ENCODE measurements at regions not wholly inside any gene's neighbourhood (a gene's known extent, or its start where the extent isn't known, plus 50 kb on each side); places are given as distances from the start of the nearest gene placed in this dataset.

- FAIRE-seq: no peak
These were observed 102.2 kb upstream of the NKX1-1 start for GRCh38 chr4:1508161-1509160.

GRCh38 chr4:1506956-1507721 lies 100.9 kb upstream of the NKX1-1 start:
- no peak for FAIRE-seq

DNA sequence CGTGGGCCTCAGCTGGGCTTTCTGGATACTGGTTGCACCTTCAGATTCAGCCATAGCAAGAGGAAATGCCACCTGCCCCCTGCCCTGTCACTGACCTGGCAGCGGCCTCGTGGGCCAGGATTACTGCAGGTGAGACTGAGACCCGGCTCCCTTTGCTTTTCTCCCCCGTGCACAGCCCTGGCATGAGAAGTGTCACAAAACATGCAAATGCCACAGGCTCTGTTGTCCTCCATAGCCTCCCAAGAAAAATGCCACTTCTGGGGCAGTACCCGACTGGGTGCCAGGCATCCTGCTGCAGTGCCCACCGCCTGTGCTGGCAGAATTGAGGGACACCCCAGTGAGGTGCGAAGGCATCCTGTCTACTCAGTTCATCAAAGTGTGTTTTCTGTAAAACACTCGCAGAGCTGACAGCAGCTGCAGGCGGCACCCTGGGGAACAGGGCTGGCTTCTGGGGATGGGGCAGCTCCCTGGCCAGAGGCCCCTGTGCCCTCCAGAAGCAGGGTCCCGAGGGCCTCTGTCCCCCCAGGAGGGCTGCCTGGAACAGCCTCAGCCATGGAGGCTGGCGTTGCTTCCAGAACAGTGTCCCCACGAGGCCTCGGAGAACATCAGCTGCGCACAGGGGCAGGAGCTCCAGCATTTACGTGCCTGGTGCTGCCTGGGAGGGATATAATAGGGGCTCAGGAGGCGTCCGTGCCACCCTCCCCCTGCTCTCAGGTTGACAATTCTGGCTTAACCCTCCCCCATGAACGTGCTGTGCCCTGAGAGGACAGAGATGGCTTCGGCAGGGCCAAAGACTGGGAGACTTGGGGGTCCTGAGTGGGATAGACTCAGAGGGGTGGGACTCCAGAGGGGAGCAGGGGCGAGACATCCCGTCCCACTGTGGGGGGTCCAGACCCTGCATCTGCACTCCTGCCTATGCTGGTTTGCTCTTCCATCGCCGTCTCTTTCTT lies 99.5 kb upstream of the NKX1-1 start:
- FAIRE-seq: no peak

GRCh38 chr4:1504595-1505500 lies 98.6 kb upstream of the NKX1-1 start:
- FAIRE-seq: no peak

GRCh38 chr4:1503583-1504471 lies 97.6 kb upstream of the NKX1-1 start:
- FAIRE-seq: no peak

DNA sequence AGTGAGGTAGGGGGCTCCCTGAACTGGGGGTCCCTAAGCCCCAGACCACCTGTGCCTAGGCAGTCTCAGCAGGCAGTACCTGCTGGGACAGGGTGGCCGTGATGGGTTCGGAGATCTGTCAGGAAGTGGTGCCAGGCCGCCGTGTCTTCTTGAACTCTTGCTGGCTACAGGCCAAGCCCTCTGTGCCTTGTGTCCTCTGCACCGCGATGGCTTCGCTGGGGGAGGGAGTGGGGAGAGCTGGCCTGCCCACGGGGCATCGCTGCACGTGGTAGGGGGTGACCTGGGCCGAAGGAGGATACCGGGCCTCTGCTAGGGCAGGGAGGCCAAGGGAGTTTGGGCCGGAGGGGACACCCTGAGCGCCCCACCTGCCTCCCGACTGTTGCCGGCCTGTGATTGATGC lies 96.7 kb upstream of the NKX1-1 start:
- no peak for FAIRE-seq

DNA sequence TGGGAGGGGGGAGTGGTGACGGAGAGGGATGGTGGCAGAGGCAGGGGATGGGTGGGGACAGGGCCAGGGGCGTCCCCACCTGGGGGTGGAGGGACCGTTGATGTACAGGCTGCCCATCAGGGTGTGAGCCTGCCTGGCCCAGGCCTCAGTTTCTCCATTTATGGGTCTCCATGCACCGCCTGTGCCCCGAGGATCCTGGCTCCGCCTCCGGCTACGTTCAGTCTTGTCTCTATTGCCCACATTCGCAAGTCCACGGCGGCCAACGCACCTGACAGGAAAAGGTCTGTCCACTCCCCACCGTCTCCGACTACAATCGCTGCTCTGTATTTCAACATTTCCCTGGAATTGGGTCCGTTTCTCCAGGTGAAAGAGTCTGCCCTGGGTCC lies 96.3 kb upstream of the NKX1-1 start:
- no peak for FAIRE-seq

- FAIRE-seq: no peak
These were observed 95.7 kb upstream of the NKX1-1 start for GRCh38 chr4:1501754-1502500.

DNA sequence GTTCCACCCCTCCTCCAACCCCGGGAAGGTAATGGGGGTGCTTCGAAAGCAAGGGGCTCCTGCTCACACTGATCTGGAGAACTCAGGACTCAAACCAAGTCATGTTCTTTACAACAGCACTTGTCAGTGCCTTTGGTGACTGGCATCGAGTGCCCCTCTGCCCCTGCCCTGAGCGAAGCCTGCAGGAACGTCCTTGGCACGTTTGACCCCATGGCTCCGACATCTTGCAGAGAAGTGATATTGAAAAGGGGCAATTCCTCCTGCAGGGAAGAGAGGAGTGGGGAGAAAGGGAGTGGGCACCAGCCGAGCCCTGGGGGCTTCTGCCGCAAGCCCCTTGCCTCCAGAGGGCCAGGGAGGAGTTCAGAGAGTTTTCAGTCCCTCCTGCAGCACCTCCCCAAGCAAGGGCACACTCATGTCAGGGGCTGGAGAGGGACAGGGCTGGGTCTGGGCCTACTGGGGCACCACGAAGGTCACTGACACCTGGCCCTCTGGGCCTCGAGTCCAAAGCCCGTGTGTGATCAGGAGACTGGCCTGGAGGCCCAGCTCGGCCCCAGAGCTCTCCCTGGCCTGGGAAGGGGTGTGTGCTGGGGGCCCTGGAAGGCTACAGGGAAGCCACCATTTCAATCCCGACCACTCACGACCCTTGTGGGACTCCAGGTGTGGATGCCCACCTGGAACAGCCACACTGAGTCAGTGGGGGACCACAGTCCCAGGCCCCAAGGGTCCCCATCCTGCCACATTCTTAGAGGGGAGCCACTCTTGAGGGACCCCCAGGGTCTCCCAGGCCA lies 94.9 kb upstream of the NKX1-1 start:
- FAIRE-seq: no peak

DNA sequence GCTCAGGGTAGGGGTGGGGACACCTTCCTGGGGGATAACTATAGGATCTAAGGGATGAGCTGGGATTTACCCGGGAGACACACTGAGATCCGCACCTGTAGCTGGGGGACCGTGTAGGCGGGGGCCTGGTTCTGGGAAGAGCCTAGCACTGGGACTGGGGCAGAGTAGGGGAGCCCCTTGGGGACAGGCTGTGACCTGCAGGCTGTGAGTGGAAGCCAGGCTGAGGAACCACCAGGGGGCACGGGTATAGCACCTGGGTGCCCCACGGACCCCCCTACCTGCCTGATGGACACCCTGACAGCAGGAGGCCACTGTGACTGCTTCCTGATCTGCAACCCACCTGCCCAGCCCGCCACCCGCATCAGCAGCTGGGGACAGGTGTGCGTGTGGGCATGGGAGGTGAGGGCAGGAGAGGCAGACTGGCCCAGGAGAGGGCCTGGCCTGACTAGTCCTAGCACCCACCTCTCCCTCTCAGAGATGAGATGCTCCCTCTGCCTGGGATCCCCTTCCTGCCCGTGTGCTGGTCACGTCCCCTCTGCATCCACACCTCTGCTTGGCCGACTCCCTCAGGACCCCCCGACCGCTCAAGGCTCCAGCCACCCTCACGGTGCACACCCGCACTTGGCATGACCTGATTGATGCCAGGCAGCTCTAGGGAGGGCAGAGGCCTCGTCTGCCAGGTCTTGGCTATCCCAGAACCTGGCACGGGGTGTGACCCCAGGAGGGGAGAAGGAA lies 94.2 kb upstream of the NKX1-1 start:
- FAIRE-seq: no peak

DNA sequence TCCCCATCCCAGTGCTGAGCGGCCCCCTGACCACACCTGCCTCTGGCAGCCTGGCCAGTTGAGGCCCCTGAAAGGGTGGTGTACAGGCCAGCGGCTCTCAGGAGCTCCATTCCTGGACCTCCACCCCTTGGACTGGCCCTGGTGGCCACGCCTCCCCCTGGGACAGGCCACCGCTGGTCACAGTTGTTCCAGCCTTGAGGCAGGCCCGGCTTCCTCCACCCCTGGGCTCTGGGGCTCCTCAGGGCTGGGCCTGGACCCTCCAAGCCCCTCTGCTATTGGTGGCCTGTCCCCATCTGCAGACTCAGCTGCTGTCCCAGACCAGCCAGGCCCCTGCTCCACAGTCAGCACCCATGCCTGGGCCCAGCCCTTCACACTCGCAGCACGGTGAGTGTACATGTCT lies 93.2 kb upstream of the NKX1-1 start:
- FAIRE-seq: no peak

DNA sequence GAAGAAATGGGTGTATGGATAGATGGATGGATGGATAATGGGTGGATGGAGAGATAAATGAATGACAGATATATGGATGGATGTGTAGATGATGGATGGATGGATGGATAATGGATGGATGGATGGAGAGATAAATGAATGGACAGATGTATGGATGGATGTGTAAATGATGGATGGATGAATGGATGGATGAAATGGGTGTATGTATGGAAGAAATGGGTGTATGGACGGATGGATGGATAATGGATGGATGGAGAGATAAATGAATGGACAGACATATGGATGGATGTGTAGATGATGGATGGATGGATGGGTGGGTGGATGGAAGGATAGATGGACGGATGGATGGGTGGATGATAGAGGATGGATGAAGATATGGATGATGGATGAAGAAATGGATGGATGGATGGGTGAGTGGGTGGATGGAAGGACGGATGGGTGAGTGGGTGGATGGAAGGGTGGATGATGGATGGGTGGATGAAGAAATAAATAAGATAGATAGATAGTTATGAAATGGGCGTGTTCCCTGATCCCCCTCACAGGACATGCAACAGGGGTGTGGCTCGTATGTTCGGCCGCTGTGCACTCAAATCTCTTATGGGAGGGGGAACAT lies 91.1 kb upstream of the NKX1-1 start:
- no peak for FAIRE-seq

DNA sequence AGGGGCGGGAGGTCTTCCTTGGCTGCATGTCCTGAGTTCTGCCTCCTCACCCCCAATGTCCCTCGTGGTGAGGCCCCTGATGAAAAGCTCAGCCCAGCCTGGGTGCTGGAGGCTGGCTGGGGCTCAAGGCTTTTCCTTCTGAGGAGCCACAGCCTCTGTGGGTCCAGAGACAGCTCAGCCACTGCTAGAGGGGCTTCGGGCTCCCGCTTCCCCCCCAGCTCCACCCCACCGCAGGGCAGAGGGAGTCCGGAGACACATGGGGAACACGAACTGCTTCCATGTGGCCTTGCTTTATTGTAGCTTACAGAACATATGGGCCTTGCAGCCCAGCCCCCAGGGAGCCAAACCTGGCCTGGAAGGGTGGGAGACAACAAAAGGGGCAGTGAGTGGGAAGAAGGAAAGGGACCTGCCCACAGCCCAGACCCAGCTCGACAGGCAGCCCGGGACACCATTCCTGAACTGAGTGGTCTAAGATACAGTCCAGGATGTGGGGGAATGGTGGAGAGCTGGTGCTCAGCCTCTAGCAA lies 89.9 kb upstream of the NKX1-1 start:
- no peak for FAIRE-seq

GRCh38 chr4:1495416-1496115 lies 89.3 kb upstream of the NKX1-1 start:
- no peak for FAIRE-seq

DNA sequence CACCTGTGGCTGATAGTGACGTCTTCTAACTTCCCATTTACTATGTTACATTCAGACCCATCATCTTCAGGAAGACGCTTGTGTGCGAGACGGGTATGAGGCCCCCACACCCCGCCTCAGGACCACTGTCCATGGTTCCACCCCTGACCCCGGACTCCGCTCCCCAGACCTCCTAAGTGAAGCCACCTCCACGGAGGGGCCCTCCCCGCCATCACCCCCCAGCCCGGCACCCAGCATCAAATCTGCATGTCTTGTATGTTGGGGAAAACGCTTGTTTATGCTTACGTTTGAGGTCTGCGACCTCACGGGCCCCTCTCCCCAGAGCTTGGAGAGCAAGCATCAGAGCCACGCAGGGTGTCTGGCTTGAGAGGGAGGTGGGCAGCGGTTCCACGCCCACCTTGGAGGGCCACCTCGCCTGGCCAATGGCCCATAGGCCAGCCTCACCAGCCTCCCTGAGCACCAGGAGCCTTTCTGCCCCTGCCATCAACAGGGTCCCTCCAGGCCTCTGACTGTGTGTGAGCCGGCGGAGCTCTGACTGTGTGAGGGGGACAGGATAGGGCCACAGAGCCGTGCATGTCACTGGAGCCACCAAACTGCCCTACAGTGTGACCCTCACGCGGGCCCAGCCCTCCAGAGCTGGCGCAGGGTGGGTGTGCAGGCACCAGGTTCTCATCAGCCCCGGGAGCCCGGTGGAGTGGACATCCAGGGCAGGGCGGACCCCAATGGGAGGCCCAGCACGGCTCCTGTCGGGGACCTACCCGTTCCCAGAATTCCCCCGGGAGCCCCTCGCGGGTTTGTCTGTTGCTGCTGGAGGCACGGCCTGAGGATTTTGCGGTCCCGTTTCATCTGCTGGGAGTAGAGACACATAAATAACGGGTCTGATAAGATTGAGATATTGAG lies 88.4 kb upstream of the NKX1-1 start:
- FAIRE-seq: no peak
